Activated gamma-delta T cell (primary cell): ENCODE measurements at regions not wholly inside any gene's neighbourhood (a gene's known extent, or its start where the extent isn't known, plus 50 kb on each side); places are given as distances from the start of the nearest gene placed in this dataset.

Source experiments
- DNase-seq: peaks from one replicate; lab custom pipeline; 2025; lab: John Stamatoyannopoulos, UW

GRCh38 chr7:16014031-16014430 is 327.5 kb upstream of the MEOX2 start:
- DNase-seq: no peak

- DNase-seq: no peak
These were observed 321.4 kb upstream of the MEOX2 start for GRCh38 chr7:16007911-16008310.

- no peak for DNase-seq
These were observed 318.2 kb upstream of the MEOX2 start for GRCh38 chr7:16004702-16005101.

GRCh38 chr7:16001477-16001876 is 315.0 kb upstream of the MEOX2 start:
- DNase-seq: no peak

DNA sequence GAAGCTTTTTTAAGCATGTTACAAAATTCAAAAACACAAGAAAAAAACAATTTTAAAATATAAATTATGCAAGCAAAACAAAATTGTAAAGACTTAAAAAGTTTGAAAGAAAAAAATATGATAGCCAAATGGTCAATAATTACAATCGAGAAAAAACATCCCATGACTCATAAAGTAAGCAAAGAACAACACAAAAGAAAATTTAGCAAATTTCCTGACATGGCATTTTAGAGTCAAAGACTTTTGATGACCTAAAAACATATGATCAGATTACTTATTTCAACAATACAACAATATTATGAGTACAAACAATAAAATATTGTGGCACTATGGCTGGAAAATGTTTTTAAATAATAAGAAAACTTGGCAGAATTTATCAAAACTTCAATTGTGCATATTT is 312.1 kb upstream of the MEOX2 start:
- no peak for DNase-seq

GRCh38 chr7:15995027-15995426 is 308.5 kb upstream of the MEOX2 start:
- DNase-seq: no peak

DNA sequence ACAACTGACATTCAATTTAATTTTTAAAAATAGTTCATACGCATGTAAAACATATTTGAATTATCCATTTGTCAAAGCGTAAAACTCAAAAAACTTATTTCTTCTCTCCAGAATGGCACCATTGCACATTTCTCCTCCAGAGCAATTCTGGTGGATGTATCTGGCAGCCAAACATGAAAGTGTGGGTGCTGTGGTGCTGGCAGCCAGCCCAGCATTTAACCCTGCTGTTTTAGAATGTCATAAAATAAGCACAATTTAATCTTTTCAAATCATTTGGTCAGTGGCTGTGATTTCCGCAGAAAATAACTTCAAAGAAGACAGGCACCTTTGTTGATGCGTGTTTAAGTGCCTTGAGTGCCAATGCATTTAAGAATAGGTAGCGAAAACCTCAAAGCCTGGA is 302.7 kb upstream of the MEOX2 start:
- DNase-seq: no peak

GRCh38 chr7:15985587-15986384 is 299.3 kb upstream of the MEOX2 start:
- DNase-seq: no peak

DNA sequence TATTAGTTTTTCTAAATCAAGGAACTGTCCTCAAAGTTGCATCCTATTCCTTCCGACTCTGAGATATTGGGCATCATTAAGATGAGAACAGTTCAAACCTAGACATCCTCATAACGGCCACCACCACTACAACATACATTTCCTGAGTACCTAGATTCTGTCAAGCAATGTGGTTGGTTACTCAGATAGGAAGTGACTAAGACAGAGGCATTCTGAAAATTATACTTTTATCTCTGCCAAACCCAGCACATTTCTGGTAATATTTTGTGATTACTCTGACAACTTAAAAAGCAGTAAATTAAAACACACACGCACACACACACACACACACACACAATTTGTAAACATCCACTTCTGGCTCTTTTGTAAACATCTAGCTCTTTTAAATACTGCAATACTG is 291.2 kb upstream of the MEOX2 start:
- no peak for DNase-seq

GRCh38 chr7:15972862-15973275 is 286.4 kb upstream of the MEOX2 start:
- no peak for DNase-seq

DNA sequence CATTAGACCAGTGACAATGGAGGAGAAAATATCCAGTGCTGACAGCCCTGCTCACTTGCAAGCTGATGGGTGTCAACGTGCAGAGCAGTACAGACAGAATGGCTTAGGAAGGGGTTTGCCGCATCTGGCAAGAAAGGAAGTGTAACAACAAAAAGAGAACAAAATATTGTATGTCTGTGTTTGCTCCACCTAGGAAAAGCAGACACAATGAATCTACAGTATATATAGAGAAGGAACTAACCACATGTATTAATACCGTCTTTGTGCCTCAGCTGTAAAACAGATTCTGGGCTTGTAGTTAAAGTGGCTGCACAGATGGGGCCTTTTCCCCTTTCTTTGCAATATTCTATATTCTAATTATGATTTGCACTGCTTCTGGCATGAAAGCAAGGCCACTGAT is 281.1 kb upstream of the MEOX2 start:
- no peak for DNase-seq

- no peak for DNase-seq
These were observed 280.6 kb upstream of the MEOX2 start for GRCh38 chr7:15967121-15967520.

DNA sequence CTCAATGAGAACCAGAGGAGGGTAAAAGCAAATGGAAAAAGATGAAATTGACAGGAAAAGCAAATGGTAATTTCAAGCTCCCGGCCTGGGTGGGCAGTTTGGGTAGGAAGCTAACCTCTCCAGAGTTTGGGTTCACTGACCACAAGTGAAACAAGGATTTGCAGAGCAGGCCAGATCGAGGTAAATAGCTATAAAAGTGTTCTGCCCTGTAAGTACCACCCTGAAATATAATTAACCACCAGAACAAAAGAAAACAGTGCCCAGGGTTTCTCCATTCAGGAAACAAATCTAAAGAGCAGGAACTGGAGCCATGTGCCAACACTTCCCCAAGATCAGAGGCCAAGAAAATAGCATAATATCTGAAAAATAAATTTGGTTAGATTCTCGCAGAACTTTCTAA is 276.7 kb upstream of the MEOX2 start:
- DNase-seq: no peak

GRCh38 chr7:15954671-15955354 is 268.3 kb upstream of the MEOX2 start:
- DNase-seq: no peak

- no peak for DNase-seq
These were observed 263.8 kb upstream of the MEOX2 start for GRCh38 chr7:15950299-15950698.

- DNase-seq: no peak
These were observed 261.3 kb upstream of the MEOX2 start for GRCh38 chr7:15947754-15948153.

- no peak for DNase-seq
These were observed 251.6 kb upstream of the MEOX2 start for GRCh38 chr7:15938115-15938514.

GRCh38 chr7:15937571-15937970 is 251.1 kb upstream of the MEOX2 start:
- DNase-seq: no peak

DNA sequence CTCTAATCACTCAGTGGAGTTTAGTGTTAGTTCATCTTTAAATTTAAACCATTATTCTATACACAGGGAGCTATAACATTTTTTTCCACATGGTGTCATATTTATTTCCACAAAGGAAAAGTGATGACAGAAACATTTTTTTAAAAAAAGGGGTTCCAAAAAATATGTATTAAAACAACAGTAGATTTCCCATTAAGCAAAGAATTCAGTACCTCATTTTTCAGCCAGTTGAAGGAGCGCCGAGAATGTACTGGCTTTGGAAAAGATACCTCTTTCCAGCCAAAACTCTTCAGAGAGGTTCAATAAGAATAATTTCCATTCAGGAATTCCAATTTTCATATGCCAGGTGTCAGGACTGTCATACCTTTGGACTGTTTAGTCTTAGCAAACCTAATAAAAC is 250.5 kb upstream of the MEOX2 start:
- DNase-seq: no peak

DNA sequence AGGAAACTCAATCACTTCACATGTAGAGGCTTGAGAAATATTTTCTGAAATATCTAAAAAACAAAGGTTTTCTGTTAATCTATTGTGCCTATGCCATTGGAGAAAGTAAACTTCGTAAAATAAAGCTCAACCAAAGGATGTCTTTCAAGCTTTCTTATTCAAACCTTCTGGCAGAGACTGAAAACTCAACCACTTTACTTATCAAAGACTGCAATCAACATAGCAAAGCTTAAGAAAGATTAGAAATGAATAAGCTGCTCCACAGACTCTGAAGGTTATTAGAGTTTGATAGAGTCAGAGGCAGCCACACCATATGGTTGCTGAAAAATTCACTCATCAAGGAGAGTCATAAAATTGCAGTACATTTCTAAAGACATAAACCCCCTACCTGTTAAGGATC is 245.8 kb upstream of the MEOX2 start:
- DNase-seq: no peak

GRCh38 chr7:15929411-15929810 is 242.9 kb upstream of the MEOX2 start:
- no peak for DNase-seq

DNA sequence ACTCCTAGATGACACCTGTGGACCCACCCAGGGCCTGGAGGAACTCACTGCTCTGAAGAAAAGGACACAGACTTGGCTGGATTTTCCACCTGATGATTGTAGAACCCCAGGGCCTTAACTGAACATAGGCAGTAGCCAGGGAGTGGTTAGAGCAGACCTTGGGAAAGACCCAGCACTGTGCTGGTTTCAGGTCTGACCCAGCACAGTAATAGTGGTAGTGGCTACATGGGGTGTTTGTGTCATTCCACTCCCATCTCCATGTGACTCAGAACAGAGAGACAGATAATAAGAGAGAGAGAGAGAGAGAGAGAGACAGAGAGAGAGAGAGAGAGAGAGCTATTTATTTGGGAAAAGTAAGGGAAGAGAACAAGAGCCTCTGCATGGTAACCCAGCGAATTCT is 239.1 kb upstream of the MEOX2 start:
- no peak for DNase-seq

DNA sequence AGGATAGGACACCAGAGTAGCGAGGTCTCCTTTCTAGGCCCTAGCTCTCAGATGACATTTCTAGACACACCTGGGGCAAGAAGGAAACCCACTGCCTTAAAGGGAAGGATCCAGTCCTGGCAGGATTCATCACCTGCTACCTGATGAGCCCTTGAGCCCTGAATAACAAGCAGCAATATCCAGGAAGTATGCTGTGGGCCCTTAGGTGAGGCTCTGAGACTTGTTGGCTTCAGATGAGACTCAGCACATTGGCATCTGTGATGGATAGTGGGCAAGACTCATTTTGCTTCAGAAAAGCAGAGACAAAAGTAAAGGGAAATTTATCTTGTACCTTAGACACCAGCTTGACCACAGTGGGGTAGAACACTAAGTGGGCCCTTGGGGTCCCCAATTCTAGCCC is 238.4 kb upstream of the MEOX2 start:
- no peak for DNase-seq

DNA sequence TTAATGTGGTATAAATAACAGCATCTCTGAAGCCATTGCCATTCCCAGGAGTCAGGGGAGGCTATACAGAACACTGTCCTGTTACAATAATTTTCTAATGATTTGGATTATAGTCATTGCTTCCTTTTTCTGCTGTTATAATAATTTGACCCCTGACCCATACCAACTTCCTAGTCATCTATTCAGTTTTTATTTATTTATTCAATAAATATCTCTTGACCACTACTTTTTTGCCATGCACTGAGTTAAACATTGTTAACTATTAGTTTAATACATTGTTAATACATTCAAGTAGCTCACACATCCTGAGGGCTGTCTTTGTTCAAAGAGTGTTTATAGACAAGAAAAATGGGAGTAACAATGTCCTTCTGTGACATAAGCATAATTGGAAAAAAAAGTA is 235.5 kb upstream of the MEOX2 start:
- DNase-seq: no peak
